HL-60 (cell line): ENCODE measurements at regions not wholly inside any gene's neighbourhood (a gene's known extent, or its start where the extent isn't known, plus 50 kb on each side); places are given as distances from the start of the nearest gene placed in this dataset.

Experiments used
- DNase-seq, 2 experiments: peaks; one replicate each; pipeline ENCODE4 v3.0.0-alpha.2; 2010 to 2020; ENCODE audit warnings: low read depth in 1 of 2, low spot score in 1 of 2
- H3K27ac ChIP-seq: fragments of 250-450 bp; sonication (Bioruptor Pico); replicated peaks from 2 replicates; pipeline ENCODE4 v1.5.1; 2020; ENCODE audit warnings: mild to moderate bottlenecking, moderate library complexity
- H3K27me3 ChIP-seq: fragments of 250-450 bp; sonication (Bioruptor Pico); 2 replicates; pipeline ENCODE4 v1.5.1; 2021; ENCODE audit warnings: mild to moderate bottlenecking, moderate library complexity; ENCODE audit not compliant: insufficient read depth, poor library complexity, severe bottlenecking
- H3K4me3 ChIP-seq: replicated peaks from 2 replicates; pipeline ENCODE4 v1.5.1; 2011; ENCODE audit warnings: mild to moderate bottlenecking, control low read depth, low read length; ENCODE audit not compliant: insufficient read depth
- CTCF ChIP-seq: IDR thresholded peaks from one replicate; pipeline ENCODE4 v1.5.1; 2011; ENCODE audit warnings: low read length, control low read depth, inconsistent platforms; ENCODE audit not compliant: insufficient read depth
- GABPA ChIP-seq: IDR thresholded peaks from 2 replicates; pipeline ENCODE4 v1.6.1; 2012; ENCODE audit warnings: low read depth
- POLR2AphosphoS5 ChIP-seq: IDR thresholded peaks from 2 replicates; pipeline ENCODE4 v1.6.1; 2012; ENCODE audit warnings: low read depth
- REST ChIP-seq: IDR thresholded peaks from 2 replicates; pipeline ENCODE4 v1.6.1; 2012; ENCODE audit warnings: low read depth; ENCODE audit not compliant: insufficient replicate concordance
- SPI1 ChIP-seq: IDR thresholded peaks from 2 replicates; pipeline ENCODE4 v1.6.1; 2012; ENCODE audit warnings: low read depth, mild to moderate bottlenecking, borderline replicate concordance

- H3K27ac ChIP-seq: no peak overlapping the region
- no peaks in the 10 kb centered on the region for H3K27me3 ChIP-seq
- no peak for TF ChIP-seq REST
- TF ChIP-seq POLR2AphosphoS5: no peak
- no peak for TF ChIP-seq GABPA
- no peak for TF ChIP-seq SPI1
- TF ChIP-seq CTCF: no peak
- no peak for DNase-seq
- H3K4me3 ChIP-seq: no peak overlapping the region
Measured at GRCh38 chrX:27039332-27039731, 423.8 kb downstream of the PPP4R3C start.

DNA sequence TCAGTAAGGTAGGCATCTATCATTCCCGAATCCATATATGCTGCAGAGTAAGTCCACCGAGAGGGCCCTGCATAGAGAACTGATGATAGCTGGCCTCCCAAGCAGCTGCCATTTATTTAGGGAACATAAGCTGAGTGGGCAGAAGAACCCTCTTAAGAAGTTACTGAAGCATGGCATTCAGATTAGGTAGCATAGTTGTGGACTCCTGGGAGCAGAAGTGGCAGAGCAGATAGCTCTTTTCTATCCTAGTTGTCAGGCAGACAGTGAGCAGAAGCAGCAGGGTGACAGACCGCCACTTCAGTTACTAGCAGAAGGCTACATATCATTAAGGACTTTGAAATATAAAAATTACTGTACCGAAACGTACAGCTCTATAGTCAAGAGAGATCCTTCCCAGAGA is 454.7 kb downstream of the PPP4R3C start:
- no peak for TF ChIP-seq CTCF
- TF ChIP-seq REST: no peak
- TF ChIP-seq SPI1: no peak
- no peak for TF ChIP-seq GABPA
- TF ChIP-seq POLR2AphosphoS5: no peak
- Histone ChIP-seq H3K27me3 (no peaks in the 10 kb centered on the region), H3K4me3 (no peak overlapping the region), H3K27ac (no peak overlapping the region)
- no peak for DNase-seq

DNA sequence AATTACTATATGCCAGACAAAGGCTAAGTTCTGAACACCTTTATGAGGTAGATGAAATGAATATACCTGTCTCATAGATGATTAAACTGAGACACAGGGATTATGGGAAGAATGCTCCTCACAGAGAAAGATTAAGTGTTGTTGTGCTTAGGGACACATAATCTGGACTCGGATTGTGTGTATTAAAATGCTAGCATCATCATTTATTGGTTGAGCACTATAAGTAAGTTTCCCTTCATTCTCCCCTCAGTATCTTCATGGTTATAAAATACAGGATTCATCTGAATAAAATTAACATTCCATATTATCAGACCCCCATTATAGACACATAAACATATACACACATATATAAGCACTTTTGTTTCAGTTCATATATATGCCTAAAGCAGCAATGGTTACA is 463.5 kb downstream of the PPP4R3C start:
- Histone ChIP-seq H3K27me3 (no peaks in the 10 kb centered on the region), H3K4me3 (no peak overlapping the region)

More for the DNA sequence above, 463.5 kb downstream of the PPP4R3C start:
- no peak for DNase-seq
- H3K27ac ChIP-seq: no peak overlapping the region
- TF ChIP-seq SPI1 (no peak), CTCF (no peak), GABPA (no peak), POLR2AphosphoS5 (no peak), REST (no peak)
